GM12875 (cell line): ENCODE measurements at regions not wholly inside any gene's neighbourhood (a gene's known extent, or its start where the extent isn't known, plus 50 kb on each side); places are given as distances from the start of the nearest gene placed in this dataset.

Experiments used
- H3K4me3 ChIP-seq: one replicate; pipeline ENCODE4 v1.5.1; 2011; ENCODE audit warnings: low read depth, low read length, control low read depth
- CTCF ChIP-seq: IDR thresholded peaks from 2 replicates; pipeline ENCODE4 v1.5.1; 2011; ENCODE audit warnings: low read depth, mild to moderate bottlenecking, control low read depth, inconsistent platforms, low read length, moderate library complexity, borderline replicate concordance; ENCODE audit not compliant: insufficient read depth

DNA sequence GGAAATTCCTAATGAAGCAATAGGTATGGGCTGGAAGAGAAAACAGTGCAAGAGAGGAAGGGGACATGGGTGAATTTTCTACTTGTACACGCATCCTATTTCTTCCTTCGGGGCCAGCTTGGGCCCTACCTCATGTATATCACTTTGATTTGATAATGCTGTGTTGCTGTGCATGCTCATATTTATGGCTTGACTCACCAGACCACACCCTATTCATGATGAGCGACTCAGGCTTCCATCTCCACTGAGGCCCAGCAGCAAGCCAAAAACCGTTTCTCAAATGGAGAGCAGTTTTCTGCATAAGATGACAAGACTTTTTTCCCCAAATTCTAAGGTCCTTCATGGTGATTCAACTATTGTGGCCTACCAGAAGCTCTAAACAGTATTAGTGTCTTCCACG lies 2039.1 kb upstream of the CDH9 start:
- TF ChIP-seq CTCF, result no peak
- no peak overlapping the region for H3K4me3 ChIP-seq

GRCh38 chr5:29069104-29069402 lies 2030.7 kb upstream of the CDH9 start:
- no peak overlapping the region for H3K4me3 ChIP-seq
- no peak for TF ChIP-seq CTCF

- no peak for TF ChIP-seq CTCF
- H3K4me3 ChIP-seq, result no peak overlapping the region
Measured at GRCh38 chr5:29061381-29061780, 2023.0 kb upstream of the CDH9 start.

DNA sequence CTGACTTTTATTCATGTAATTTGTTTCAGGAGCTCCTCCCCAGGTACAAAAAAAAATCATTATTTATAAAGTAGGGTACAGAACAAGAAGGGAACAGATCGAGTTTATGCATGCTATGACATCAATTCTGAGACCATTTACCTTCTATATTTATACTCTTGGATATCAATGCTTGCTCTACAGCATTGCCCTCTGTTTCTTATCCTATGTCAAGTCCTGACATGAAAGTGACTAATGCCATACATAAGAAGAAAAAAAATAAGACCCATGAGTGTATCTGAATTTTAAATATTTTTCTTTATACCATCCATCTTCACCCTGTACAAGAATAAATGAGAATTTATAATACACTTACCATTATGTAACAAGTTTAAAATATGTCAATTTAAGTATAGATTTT lies 2016.3 kb upstream of the CDH9 start:
- TF ChIP-seq CTCF, result no peak
- H3K4me3 ChIP-seq, result no peak overlapping the region

DNA sequence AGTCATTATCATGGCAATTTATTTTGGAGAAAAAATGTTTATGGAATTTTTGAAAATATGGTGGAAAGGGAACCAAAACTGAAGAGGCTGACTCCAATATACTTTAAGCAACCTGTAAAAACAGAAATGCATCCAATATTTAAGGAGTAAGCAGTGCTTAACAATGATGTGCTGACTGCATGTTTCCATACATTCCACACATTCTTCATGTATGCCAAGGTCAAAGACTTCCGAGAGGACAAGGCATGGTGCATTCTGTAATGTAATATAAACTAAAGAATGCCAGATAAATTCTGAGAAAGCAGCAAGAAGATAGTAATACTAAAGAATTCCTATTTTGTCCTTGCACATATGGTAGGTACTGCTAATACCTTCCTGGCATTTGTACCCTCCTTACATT lies 2015.9 kb upstream of the CDH9 start:
- no peak for TF ChIP-seq CTCF
- H3K4me3 ChIP-seq, result no peak overlapping the region

GRCh38 chr5:29051509-29051908 lies 2013.1 kb upstream of the CDH9 start:
- no peak for TF ChIP-seq CTCF
- no peak overlapping the region for H3K4me3 ChIP-seq

GRCh38 chr5:29042152-29042551 lies 2003.8 kb upstream of the CDH9 start:
- TF ChIP-seq CTCF, result no peak
- no peak overlapping the region for H3K4me3 ChIP-seq
